ENCODE measurements at regions not wholly inside any gene's neighbourhood (a gene's known extent, or its start where the extent isn't known, plus 50 kb on each side); places are given as distances from the start of the nearest gene placed in this dataset.

GRCh38 chr13:77480066-77480465, 55.4 kb upstream of the SCEL start:
- DNase-seq (ENCODE audit: extremely low read depth, low read depth) = no peak

- no peak for DNase-seq (ENCODE audit: extremely low read depth, low read depth)
Observed at GRCh38 chr13:77479326-77479725, 56.2 kb upstream of the SCEL start.

- DNase-seq (ENCODE audit: extremely low read depth, low read depth) = no peak
Observed at GRCh38 chr13:77477299-77477848, 58.1 kb upstream of the SCEL start.

DNA sequence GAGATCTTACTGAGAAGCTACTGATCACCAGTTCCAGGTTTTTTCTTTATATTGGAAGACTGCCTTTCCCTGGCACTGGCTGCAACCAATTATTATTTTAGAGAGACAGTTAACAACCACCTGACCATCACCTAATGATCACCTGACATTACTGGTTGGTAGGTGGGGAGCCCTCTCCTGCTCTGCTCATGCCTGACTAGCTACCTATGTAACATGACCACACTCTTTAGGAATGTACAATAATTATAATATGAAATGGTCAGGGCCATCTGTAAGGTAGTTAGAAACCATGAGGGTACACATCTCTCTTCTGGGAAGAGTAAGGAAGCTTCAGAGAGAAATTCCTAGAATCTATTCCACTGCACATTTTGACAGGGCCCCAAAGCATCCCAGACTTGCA, 59.0 kb upstream of the SCEL start:
- DNase-seq (ENCODE audit: extremely low read depth, low read depth) = no peak

DNA sequence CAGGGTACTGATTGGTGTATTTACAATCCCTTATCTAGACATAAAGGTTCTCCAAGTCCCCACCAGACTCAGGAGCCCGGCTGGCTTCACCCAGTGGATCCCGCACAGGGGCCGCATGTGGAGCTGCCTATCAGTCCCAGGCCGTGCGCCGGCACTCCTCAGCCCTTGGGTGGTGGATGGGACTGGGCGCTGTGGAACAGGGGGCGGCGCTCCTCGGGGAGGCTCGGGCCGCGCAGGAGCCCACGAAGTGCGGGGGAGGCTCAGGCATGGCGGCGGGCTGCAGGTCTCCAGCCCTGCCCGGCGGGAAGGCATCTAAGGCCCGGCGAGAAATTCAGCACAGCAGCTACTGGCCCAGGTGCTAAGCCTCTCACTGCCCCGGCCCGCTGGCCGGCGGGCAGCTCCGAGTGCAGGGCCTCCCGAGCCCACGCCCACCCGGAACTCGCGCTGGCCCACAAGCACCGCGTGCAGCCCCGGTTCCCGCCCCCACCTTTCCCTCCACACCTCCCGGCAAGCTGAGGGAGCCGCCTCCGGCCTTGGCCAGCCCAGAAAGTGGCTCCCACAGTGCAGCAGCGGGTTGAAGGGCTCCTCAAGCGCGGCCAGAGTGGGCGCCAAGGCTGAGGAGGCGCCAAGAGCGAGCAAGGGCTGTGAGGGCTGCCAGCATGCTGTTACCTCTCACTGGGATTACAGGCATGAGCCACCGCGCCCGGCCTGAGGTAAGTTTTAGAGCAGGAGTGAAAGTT, 60.0 kb upstream of the SCEL start:
- no peak for DNase-seq (ENCODE audit: extremely low read depth, low read depth)

DNA sequence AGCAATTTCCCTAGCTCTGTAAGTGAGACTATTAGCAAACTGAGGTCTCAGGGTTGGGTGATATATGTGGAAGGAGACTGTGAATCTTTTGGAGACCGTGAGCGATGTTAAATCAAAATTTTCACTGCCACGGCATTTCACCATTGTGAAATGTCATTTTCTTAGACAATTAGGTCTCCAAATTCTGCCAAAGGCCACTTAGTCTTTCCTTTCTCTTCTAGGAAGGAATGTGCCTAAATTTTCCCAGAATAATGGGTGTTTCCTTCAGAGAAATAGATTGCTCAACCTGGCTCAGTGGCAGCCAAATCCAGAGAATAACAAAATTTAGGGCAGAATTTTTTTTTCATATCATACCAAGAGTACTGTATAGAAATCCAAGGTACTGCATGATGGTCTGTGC, 64.5 kb upstream of the SCEL start:
- DNase-seq (ENCODE audit: extremely low read depth, low read depth) = no peak

GRCh38 chr13:77466753-77467422, 68.6 kb upstream of the SCEL start:
- DNase-seq (ENCODE audit: extremely low read depth, low read depth) = no peak

GRCh38 chr13:77465603-77466195, 69.8 kb upstream of the SCEL start:
- DNase-seq (ENCODE audit: extremely low read depth, low read depth) = peak; percentile 73

- DNase-seq (ENCODE audit: extremely low read depth, low read depth) = no peak
Observed at GRCh38 chr13:77460195-77460594, 75.3 kb upstream of the SCEL start.

DNA sequence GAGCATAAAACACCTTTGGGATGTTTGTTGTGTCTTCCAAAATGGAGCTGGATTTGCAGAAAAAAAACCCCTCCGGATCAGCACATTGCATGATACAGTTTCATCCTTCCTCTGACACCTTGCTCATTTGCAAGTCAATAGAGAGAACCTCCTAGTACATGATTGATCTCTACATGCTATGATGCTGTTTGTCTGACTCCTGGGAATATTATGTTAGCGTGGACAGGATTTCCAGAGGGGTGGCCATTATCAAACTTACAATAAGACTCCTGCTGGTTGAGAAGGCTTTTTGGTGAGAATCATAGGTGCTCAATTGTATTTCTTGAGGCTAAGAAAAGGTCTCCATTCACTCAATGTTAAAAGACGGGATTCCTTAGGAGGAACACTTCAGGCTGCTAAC, 75.9 kb upstream of the SCEL start:
- DNase-seq (ENCODE audit: extremely low read depth, low read depth) = no peak

GRCh38 chr13:77458736-77459135, 76.8 kb upstream of the SCEL start:
- DNase-seq (ENCODE audit: extremely low read depth, low read depth) = no peak

DNA sequence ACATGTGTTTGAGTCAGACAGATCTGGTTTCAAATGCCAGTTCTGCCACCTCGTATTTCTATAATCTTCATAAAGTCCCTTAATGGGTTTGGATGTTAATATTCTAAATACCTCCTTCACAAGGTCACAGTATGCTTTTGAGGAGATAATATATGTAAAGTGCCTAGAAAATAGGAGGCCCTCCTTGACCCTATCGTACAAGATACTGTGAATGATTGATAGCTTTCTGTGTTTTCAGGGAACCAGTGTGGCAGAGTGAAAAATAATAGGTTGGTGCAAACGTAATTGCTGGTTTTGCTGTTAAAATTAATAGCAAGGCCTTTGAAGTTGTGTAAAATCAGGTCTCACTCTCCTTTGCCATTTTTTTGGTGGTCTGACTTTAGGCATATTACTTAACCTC, 77.5 kb upstream of the SCEL start:
- no peak for DNase-seq (ENCODE audit: extremely low read depth, low read depth)

DNA sequence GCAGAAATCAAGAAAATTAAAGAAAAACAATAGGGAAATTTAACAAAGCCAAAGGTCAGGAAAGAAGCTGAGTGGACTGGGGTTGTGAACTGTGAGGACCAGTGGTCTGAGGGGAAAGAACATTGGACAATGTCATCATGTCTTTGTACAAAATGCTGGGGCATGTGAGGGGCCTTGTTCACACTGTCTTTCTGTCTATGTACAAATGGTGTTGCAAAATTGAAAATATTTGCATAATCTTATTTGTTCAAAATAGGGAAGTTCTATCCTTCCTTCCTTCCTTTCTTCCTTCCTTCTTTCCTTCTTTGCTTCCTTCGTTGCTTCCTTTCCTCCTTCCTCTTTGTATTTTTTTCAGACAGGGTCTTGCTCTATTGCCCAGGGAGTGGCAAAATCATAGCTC, 79.2 kb upstream of the SCEL start:
- no peak for DNase-seq (ENCODE audit: extremely low read depth, low read depth)

DNA sequence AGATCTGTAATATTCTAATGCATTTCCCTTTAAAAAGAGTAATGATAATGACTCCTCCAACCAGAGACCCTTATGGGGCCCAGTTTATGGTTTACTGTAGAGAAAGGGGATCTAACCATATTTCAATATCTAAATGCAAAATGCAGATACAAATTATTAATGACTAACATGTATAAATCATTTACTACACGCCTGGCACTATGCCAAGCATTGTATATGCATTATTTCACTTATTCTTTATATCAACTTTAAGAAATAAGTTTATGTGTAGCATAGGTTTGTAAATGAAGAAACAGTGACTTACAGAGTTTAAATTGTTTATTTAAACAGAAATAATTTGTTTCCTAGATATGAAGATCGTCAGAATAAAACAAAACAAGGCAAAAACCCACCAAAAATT, 86.2 kb upstream of the SCEL start:
- DNase-seq (ENCODE audit: extremely low read depth, low read depth) = no peak

DNA sequence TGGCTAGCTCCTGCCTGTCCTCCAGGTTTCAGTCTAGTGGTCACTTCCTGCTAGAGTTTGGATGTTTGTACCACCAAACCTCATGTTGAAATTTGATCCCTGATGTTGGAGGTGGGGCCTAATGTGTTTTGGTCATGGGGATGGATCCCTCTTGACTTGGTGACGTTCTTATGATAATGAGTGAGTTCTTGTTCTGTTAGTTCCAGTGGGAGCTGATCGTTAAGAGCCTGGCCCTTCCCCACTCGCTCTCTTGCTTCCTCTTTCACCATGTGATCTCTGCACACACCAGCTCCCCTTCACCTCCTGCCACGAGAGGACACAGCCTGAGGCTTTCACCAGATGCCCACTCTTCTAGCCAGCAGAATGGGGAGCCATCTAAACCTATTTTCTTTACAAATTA, 86.8 kb upstream of the SCEL start:
- DNase-seq (ENCODE audit: extremely low read depth, low read depth) = no peak

DNA sequence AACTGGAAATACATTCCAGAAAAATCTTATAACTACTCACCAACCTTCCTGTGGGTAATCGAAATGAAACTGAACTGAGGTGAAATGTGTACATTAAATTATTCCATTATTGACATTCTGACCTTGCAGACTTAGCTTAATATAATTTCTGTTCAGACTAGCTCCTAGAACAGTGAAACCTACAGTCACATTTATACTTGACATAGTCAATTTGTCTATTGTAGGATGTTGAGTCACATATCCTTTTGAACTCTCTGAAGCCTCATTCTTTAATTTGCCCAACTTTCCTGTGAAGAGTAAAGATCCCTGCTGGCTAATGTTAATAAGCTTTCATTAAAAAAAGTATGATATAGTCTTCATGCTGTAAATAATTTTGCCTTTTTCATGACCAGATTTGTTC, 92.0 kb upstream of the SCEL start:
- DNase-seq (ENCODE audit: extremely low read depth, low read depth) = no peak

DNA sequence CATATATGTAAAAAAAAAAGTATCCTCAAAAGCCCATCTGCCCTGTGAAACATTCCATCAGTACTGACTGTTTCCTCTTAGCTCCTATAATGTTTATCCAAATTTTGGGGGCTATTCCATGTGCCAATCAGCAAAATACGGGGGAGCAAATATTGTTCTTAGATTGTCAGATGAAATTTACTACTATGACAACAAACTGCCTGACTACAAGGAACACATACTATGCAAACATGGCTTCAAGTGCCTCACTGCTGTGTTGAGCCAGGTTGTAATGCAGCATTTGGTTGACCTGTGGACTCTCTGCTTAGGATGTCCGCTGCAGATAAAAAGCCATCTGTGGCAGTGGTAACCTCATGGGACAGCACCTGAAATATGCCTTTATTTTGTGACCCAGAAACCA, 98.2 kb upstream of the SCEL start:
- no peak for DNase-seq (ENCODE audit: extremely low read depth, low read depth)

DNA sequence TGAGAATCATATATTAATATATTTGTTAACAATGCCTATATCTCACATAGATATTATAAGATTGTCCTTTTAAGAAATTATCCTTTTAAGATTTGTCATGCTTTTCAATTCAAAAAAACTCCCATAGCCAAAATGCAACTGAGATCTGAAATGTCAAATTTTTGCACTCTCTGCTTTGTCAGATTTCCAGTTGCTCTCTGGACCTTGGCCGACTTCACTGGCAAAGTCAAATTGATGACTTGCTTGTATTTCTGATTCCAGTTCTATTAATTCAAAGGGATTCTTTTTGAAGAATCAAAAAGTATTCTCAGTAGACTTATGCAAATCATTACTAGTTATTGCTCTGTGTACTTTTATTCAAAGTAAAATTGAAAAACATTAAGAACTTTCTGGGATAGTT, 101.2 kb upstream of the SCEL start:
- DNase-seq (ENCODE audit: extremely low read depth, low read depth) = no peak

- no peak for DNase-seq (ENCODE audit: extremely low read depth, low read depth)
Observed at GRCh38 chr13:77431449-77431848, 104.1 kb upstream of the SCEL start.

DNA sequence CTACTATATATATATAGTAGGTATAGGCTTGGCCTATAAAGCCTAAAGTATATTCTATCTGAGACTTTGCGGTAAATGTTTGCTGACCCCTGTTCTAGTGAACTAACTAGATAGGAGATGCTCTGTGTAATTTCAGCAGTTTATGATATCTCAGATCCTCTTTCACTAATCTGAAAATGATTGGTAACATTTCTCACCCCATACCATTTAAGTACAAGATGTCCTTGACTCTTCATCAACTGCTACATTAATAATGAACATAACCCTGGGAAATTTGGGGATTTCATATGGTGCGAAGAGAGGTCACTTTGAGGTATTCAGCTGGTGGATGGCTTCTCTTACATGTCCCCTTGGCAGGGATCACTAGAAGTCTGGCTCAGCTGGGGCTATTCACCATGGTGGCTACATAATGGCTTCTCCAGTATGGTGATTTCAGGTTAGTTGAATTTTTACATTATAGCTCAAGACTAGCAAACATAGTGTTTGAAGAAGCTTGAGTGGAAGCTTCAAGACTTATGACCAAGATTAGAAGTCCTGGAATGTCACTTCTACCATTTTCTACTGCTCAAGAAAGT, 103.6 kb upstream of the MYCBP2 start:
- DNase-seq (ENCODE audit: extremely low read depth, low read depth) = no peak

DNA sequence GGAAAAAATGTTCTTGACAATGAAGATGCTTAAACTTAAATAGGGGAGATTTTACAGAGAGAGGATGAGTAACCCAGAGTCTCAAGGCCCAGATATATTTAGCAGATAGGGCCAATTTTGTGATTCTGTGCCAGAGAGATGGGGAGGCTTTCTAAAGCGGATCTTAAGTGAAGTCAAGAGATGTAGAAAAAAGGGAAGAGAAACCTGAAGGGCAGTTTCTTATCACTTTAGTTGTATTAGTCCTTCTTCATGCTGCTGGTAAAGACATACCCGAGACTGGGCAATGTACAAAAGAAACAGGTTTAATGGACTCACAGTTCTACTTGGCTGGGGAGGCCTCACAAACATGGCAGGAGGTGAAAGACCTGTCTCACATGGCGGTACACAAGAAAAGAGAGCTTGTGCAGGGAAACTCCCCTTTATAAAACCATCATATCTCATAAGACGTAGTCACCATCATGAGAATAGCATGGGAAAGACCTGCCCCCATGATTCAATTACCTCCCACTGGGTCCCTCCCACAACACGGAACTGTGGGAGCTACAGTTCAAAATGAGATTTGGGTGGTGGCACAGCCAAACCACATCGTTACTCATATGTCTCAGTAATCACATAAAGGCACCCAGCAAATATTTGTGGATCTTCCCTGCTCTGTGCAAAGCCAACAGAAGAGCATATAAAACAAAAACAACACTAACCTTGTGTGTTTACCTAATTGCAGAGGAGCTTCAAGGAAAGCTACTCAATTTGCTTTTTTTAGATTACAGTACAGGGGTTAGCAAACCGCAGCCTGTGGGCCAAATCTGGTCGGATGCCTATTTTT, 102.6 kb upstream of the MYCBP2 start:
- no peak for DNase-seq (ENCODE audit: extremely low read depth, low read depth)

Data from NCI-H460 (cell line).